HG02973 (cell line): ENCODE measurements at regions not wholly inside any gene's neighbourhood (a gene's known extent, or its start where the extent isn't known, plus 50 kb on each side); places are given as distances from the start of the nearest gene placed in this dataset.

Experiments used
- ATAC-seq: cut with Tn5 transposase; IDR thresholded peaks from one replicate; pipeline ENCODE4 v1.9.1; 2021; ENCODE audit warnings: moderate library complexity; ENCODE audit not compliant: unreplicated experiment

DNA sequence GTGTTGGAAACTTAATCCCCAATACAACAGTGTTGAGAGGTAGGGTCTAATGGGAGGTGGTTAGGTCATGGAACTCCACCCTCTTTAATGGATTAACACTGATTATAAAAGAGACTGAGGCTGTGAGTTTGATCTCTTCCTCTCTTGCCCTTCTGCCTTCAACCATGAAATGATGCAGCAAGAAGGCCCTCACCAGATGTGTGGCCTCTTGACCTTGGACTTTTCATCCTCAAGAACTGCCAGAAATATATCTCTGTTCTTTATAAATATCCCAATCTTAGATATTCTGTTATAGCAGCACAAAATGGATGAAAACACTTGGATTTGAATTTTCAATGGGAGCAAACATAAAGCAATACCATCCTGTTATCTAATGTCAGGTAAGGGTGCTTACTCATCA is 67.6 kb downstream of the NMUR2 start:
- ATAC-seq: no peak

DNA sequence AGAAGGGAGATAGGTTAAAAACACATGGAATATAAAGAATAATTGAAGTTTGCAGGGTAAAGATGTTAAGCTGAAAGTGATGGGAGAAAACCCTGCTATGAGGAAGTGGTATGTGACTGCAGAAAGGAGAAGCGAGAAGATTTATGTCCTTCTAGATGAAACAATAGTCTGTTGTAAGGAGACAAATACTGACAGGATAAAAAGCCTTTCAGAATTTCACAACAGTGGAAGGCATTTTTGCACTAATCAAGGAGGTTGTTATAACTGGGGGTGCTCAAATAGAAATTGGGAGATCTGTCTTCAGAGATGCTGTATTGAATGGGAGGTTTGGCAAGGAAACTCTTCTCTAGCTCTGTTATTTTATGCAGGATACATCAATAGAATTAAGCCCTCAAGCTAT is 69.6 kb downstream of the NMUR2 start:
- ATAC-seq: no peak

DNA sequence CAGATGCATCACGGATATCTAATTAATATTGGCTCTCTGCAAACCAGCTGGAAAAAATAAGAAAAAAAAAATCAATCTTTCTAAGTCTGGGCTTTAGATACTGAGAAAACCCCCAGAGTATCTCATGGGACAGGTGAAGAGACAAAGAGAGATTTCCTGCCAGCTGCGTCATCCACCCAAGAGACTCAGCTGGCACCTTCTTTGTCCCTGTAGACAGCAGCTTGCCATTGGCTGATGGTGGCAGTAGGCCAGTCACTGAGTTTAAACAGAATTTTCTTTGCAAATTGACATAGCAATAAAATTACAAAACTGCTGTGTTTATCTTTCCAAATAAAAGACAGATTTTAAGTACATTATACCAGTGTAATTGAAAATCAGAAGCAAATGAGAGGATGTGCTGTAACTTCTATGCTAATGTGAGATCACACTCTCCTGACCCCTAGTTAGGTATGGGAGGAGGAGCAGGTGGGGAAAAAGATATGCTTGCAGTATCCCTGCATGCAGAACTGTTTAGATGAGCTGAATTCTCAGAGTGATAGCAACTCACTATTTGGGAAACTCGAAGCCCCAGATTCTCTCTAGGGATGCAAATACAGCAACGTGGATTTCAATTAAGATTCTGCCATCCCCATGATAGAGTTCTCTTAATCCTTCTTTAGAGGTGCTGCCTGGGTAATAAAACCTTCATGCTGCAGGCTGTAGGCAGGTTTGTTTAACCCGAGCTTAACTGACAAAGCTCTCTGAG is 72.2 kb downstream of the NMUR2 start:
- no peak for ATAC-seq

DNA sequence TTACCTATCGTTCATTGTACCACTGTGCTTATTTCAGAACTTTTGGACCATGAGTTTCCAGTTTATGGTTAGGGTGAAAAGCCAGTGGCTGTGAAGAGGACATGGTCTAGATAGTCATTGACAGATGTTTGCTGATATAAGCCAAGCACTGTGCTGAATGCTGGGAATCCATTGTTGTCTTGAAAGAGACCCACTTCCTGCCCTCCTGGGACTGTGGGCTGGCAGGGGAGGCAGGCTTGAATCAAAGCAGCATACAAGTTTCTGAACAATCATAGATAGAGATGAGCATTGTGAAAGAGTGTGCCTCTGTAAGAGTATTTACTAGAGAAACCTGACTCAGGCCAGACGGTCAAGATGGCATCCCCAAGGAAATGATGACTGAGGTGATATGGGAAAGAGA is 73.4 kb downstream of the NMUR2 start:
- ATAC-seq: no peak

DNA sequence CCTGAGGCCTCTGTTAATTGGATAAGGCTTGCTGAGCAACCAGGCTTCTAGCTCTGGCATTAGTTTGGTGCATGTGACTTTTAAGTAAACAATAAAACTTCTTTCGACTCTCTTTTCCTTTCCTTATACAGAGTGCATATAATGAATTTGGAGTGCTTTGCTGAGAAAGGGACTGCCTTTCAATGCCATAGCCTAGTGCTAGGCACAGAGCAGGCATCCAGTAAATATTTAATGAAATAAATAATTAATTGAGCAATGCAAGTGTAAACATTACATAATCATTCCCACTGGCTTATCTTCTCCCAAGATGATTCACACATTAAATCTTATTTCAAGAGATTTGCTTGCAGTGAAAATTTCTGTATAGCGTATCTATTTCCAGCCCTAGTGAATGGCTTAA is 74.1 kb downstream of the NMUR2 start:
- ATAC-seq: no peak

DNA sequence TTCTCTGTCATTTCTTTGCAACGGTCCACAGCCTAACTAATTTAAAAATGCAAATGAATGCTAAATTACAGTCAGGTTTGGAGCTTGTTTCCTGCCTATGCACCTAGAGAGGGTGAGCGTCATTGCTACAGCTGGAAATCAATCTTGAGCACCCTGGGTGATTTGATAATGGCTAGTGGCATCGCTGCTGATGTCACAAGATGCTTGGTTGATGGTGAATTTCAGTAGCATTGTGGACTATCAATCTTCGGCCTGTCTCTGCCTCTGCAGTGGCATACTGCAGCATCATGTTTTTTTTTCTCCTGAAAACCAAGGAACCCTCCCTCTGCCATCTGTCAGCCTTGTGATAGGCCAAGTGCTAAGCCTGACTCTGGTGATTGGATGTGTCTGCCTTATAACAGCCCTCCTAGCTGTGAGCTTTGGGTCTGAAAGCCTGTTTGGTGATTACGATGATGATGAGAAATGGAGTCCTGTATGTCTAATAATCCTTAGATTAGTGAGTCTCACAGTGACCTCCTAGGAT is 75.3 kb downstream of the NMUR2 start:
- ATAC-seq: no peak

DNA sequence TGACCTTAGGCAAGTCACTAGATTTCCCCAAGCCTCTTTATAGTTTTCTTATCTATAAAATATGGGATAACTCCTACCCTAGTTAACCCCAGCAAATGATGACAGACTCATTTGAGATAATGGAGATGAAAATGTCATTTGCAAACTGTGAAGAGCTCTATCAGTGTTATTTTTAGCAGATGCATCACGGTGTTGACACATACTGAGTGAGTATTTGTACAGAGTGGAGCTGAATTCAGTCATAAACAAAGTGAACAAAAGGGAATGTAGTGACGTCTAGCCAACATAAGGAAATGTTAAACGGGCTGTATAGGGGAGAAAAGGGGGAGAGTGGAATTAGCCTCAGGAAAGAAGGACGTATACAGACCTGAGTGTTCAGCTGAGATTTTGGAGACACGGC is 75.9 kb downstream of the NMUR2 start:
- ATAC-seq: no peak

DNA sequence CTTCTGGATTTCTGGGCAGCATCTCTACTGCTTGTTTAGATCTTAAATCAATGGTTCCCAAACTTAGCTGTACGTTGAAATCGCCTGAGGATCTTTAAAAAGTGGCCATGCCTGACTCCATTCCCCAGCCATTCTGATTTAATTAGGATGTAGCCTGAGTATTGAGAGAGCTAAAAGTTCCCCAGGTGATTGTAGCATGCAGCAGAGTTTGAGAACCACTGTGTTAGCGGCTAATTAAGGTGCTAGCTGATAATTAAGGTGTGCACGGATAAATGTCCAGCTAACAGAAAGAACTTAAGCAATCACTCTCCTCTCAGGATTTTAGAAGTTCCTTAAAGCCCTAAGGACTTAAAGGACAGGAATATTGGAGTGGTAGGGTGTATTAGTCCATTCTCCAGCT is 89.1 kb downstream of the NMUR2 start:
- ATAC-seq: no peak

DNA sequence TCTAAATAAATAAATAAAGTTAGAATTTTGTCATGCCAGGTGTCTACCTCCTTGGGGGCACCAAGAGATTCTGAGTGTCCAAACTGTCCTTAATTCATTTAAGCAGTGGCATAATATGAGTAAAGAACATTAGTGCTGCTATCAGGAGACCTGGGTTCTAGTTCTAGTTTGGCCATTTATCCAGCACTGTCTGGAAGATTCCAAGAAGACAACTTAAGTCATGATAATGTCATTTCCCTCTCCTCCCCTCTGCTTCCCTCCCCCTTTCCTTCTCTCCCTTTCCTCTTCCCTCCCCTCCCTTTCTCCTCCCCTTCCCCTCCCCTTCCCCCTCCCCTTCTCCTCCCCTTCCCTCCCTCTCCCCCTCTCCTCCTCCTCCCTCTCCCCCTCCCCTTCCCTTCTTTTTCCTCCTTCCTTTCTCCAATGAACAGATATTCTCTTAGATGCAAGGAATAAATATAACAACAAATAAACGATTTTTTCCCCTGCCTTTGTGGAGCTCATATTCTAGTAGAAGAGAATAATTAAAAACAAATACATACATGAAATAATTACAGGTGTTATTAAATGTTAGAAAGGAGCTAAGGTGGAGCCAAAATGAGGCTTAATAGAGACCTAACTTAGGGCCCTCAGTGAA is 90.8 kb downstream of the NMUR2 start:
- ATAC-seq: no peak

DNA sequence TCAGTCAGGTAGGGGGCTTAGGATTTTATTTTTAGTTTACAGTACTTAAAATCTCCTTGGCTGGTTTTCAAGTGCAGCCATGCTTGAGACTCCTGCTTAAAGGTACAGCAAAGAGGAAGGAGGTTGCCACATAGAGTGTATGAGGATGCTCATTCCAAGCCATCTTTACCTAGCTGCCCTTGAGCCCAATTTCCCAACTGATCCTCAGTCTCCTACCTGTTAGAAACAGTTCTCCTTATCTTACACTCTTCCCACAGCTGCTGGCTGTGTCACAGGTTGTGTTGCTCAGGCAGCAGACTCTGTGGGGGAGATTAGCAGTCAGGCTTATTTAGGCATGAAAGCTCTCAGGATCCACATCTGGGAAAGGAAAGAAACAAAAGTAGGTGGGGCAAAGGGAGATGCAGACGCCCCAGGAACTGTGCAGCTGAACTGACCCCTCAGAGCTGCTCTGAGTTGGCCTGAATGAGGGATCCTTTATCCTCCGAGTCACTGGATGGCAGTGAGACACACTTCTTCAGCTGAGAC is 95.1 kb downstream of the NMUR2 start:
- no peak for ATAC-seq

DNA sequence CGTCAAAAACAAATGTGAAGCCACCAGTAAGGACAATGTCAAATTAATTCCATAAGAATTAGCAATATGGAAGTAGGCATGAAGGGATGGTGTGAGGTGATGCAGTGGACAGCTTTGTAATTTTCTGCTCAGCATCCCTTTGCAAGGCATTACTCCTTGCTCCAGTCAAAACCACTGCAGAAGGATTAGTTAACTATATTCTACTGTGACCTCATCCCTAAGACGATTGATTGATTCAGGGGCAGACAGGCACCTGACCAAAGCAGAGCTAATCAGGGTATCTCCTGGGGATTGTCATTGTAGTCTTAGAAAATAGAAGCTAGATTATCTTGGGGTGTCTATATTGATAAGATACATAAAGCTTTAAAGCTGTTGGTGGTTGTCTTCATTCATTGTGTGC is 98.7 kb downstream of the NMUR2 start:
- no peak for ATAC-seq

DNA sequence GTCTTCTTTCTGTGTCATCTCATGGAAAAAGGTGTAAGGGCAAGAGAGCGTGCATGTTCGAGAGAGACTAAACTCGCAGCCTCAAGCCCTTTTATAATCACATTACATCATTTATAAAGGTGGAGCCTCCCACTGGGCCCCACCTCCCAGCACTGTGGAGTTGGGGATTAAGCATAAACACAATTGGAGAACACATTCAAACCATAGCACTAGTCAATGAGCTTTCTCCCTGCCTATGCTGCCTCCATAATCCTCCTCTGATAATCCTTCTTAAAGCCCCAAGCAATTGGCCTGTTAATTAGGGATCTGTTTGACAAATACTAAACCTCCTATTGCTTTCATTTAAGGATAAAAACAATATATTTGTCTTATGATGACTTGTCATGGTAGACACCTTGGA is 99.6 kb downstream of the NMUR2 start:
- no peak for ATAC-seq

DNA sequence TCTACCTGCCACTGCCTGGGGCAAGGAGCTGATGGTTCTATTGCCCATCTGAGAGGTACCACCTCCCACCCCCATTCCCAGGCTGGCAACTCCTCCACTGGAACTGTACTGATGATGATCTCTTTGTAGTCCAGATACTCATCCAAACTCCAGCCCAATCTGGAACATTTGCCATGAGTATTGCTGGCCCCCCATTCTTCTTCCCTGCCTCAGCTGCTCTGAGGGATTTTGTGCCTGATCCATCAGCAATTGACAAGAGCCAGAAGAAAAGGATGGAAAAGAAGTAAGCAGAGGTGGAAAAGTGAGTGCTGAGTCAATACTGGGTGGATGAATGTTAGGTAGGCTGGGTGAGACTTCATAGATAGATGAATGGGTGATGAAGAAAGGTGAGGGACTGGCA is 101.2 kb downstream of the NMUR2 start:
- ATAC-seq: no peak

DNA sequence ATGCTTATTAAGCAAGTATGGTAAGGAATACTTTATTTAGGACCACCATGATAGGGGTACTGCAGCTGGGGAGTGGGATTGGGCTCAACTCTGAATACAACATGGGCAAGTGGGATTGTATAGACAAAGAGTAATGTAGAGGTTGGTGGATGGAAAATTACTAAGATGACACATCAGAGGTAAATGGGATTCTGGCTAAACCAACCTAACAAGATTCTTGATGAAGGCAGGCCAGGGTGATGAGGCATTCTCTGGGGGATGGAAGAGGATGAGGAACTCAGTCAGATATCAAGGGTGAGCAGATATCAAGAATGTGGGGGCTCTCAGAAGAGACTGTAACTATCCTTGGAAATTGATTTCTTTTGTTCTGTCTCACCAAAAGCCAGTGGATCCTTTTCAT is 107.2 kb downstream of the NMUR2 start:
- ATAC-seq: no peak

DNA sequence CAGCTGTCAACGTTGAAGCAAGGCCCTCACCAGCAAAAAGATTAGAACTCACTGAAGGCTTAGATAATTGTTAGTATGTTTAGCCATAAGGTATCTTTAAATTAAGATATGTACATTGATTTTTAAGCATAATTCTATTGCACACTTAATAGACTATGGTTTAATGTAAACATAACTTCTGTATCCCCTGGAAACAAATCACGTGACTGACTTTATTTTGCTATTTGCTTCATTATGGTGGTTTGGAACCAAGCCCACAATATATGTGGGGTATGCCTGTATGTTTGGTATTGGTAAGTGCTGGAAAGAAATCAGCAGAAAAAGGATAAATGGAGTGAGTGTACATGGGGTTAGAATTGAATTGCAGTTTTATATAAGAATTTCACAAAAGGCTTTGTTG is 111.9 kb downstream of the NMUR2 start:
- no peak for ATAC-seq

DNA sequence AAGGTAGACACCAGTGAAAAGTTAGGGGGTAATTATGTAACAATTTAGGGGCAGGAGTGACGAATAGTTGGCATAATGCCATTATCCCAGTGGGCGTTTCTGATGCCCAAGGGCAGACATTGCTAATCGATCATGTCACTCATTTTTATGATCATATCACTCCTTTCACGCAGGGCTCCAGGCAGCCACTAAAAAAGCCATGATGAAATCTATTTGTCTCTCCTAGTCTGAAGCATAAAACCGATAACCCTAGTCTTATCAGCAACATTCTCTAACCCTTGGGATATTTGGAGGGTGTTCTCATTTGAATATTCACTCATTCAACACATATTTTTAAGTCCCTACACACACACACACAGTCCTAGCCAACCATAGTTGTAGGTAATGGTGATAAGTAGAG is 114.9 kb downstream of the NMUR2 start:
- no peak for ATAC-seq

DNA sequence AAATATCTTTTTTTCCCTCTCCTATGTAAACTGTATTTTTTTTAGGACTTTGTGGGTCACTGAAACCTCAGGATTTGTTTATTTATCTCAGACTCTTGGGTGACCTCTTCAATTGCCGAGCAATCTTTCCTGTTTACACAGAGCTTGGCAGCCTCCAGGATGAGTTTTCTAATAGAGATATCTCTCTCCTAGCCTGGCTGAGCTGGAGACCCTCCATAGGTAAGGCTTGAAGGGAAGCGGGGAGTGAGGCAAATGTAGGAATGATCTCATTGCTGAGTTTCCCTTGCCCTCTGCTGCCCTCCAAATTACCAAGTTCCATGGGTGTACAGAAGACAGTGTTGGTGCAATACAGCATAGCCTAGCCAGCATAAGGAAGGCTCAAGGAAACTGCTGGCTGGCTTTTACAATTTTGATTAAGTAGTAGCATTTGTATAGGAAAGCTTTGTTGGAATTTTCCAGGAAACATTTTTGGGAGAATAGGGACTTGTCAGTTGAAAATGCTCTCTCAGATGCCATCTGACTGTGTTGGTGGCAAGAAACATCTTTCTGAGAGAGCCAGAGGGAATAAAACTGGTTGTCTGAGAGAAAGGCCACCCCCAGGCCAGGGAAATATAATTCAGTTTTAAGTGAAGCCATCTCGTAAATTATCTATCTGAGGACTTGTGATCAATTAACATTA is 116.0 kb downstream of the NMUR2 start:
- ATAC-seq: no peak

DNA sequence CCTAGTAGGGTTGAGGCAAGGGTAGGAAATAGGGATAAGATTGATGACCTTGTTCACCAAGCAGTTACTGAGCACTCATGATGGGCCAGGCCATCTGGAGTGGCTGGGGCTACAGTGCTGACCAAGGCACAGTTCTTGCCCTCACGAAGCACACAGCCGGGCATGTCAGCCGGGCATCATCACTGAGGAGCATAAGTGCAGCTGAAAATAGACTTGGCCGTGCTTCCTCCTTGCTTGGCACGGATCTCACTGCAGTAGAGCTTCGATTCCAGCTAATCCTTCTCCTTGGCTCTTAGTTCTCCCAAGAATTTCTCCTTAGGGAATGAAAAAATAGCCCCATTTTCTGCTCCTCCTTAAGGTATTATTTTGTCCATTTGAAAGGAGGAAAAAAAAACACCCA is 116.6 kb downstream of the NMUR2 start:
- no peak for ATAC-seq

DNA sequence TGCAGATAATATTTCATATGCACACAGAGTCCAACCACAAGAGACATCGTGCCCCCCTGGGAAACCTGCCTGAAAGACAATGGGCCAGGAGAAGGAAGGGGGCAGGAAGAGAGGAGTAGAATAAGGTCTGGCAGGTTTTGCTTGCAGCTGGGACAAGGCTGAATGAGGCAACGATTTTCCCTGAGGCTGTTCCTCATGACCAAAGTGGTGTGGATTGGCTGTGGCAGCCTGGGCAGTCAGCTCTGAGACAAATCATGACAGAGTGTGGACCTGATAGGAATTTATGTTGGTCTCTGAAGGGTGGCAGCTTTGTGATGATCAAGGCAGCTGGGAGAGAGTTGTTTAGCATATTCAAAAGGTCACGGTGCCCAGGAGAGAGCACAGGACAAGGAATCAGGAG is 119.3 kb downstream of the NMUR2 start:
- no peak for ATAC-seq

DNA sequence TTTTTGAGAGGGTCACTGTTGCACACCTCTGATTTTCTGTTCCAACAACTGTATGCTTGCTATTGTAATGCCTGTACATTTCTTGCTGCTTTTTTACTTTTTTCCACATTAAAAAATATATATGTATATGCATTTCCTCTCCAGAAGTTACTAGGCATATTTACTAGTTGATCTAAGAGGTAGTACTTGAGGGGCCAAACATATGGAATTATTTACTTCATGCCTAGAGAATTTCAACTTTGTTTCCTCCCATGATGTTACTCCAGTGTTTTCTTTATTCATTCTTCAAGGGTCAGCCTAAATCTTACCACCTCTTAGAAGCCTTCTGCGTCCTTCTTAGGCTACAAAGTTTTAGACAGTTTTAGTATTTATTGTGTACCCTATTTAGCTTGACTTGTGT is 122.7 kb downstream of the NMUR2 start:
- no peak for ATAC-seq

DNA sequence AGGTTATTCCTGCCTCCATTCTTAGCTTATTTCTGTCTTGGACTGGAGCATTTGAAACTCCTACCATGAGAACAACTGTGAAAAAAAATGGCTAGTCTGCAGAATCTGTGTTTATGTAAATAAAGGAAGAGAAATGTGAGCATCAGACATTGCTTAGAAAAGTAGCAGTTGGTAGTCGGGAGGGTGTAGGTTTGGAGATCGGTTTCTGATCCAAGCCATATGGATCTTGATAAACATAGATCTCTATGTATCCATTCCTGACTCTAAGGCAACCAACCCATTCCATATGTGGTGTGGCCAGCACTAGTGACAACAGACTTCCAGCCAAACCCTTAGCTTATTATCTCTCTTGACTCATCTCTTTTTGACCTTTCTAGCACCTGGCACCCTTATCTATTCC is 127.1 kb downstream of the NMUR2 start:
- ATAC-seq: no peak

DNA sequence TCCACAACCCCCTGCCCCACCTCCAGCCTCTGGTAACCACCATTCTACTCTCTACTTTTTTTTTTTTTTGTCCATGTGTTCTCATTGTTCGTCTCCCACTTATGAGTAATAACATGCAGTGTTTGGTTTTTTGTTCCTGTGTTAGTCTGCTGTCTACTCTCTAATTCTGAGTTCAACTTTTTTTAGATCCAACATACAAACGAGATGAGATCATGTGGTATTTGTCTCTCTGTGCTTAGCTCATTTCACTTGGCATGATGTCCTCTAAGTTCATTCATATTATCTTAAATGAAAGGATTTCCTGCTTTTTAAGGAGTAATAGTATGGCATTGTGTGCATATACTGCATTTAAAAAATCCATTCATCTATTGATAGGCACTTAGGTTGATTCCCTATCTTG is 130.9 kb downstream of the NMUR2 start:
- ATAC-seq: no peak
